ENCODE measurements at regions not wholly inside any gene's neighbourhood (a gene's known extent, or its start where the extent isn't known, plus 50 kb on each side); places are given as distances from the start of the nearest gene placed in this dataset.

GRCh38 chr2:118738524-118739308, 108.7 kb downstream of the EN1 start:
- no peak for DNase-seq

GRCh38 chr2:118738106-118738505, 109.3 kb downstream of the EN1 start:
- DNase-seq: no peak

GRCh38 chr2:118737684-118738083, 109.8 kb downstream of the EN1 start:
- peak; percentile 46 for DNase-seq

GRCh38 chr2:118732432-118732831, 115.0 kb downstream of the EN1 start:
- DNase-seq: no peak

- DNase-seq: no peak
These were observed 116.0 kb downstream of the EN1 start for GRCh38 chr2:118731413-118731812.

- DNase-seq: no peak
These were observed 117.0 kb downstream of the EN1 start for GRCh38 chr2:118730405-118730804.

- no peak for DNase-seq
These were observed 117.7 kb downstream of the EN1 start for GRCh38 chr2:118729760-118730159.

- DNase-seq: no peak
These were observed 118.5 kb downstream of the EN1 start for GRCh38 chr2:118728984-118729383.

GRCh38 chr2:118726821-118727220, 120.6 kb downstream of the EN1 start:
- DNase-seq: no peak

- DNase-seq: no peak
These were observed 124.1 kb downstream of the EN1 start for GRCh38 chr2:118723394-118723793.

- DNase-seq: no peak
These were observed 124.5 kb downstream of the EN1 start for GRCh38 chr2:118722976-118723375.

- no peak for DNase-seq
These were observed 125.5 kb downstream of the EN1 start for GRCh38 chr2:118721817-118722551.

- DNase-seq: no peak
These were observed 126.6 kb downstream of the EN1 start for GRCh38 chr2:118720866-118721265.

- no peak for DNase-seq
These were observed 128.5 kb downstream of the EN1 start for GRCh38 chr2:118718921-118719320.

GRCh38 chr2:118716102-118716501, 131.3 kb downstream of the EN1 start:
- no peak for DNase-seq

GRCh38 chr2:118714118-118714517, 133.3 kb downstream of the EN1 start:
- DNase-seq: no peak

GRCh38 chr2:118711603-118712002, 135.8 kb downstream of the EN1 start:
- DNase-seq: no peak

GRCh38 chr2:118710481-118710880, 137.0 kb downstream of the EN1 start:
- no peak for DNase-seq

GRCh38 chr2:118709786-118710185, 137.7 kb downstream of the EN1 start:
- DNase-seq: no peak

GRCh38 chr2:118706844-118707243, 140.6 kb downstream of the EN1 start:
- DNase-seq: no peak

- DNase-seq: no peak
These were observed 141.1 kb downstream of the EN1 start for GRCh38 chr2:118706371-118706770.

- no peak for DNase-seq
These were observed 142.4 kb downstream of the EN1 start for GRCh38 chr2:118705032-118705431.

GRCh38 chr2:118699447-118700175, 147.8 kb downstream of the EN1 start:
- DNase-seq: no peak

- DNase-seq: no peak
These were observed 148.9 kb downstream of the EN1 start for GRCh38 chr2:118698564-118698963.

Measured in NCI-H510A treated with DMSO at 0.1 percent for 48 hours (cell line).